Fibroblast of mammary gland (primary cell): ENCODE measurements at regions not wholly inside any gene's neighbourhood (a gene's known extent, or its start where the extent isn't known, plus 50 kb on each side); places are given as distances from the start of the nearest gene placed in this dataset.

Source experiments
- DNase-seq: peaks from one replicate; pipeline ENCODE4 v3.0.0-alpha.2; 2010; ENCODE audit warnings: low read depth
- H3K4me3 ChIP-seq: 2 replicates; pipeline ENCODE4 v1.5.1; 2011; ENCODE audit warnings: low read depth, mild to moderate bottlenecking, low read length, moderate library complexity; ENCODE audit not compliant: control insufficient read depth
- TF ChIP-seq, protein P1 (sequence below): conservative IDR thresholded peaks from 2 replicates; pipeline ENCODE4 v1.5.1; 2011; ENCODE audit warnings: low read depth, low read length, inconsistent platforms; ENCODE audit not compliant: control insufficient read depth, insufficient read depth

DNA sequence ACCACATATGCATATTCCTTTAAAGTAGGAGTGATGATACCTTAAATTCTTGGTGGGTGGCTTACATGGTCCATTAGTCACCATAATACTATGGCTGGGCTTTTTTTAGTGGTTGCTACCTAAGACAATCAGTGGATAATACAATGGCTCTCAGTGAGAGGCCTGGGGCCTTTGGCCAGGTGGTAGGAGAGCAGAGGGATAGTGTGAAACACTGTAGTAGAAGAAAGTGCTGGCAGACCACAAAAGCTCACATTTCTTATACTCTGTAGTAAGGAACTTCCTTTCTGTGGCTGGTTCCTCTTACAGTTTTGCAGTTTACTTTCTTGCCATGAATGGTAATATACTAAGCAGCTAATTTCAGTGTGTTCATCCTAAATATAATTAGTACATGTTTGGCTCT is 583.5 kb downstream of the XIRP2 start:
- no peak overlapping the region for H3K4me3 ChIP-seq
- no peak for DNase-seq
- TF ChIP-seq, protein P1, sequence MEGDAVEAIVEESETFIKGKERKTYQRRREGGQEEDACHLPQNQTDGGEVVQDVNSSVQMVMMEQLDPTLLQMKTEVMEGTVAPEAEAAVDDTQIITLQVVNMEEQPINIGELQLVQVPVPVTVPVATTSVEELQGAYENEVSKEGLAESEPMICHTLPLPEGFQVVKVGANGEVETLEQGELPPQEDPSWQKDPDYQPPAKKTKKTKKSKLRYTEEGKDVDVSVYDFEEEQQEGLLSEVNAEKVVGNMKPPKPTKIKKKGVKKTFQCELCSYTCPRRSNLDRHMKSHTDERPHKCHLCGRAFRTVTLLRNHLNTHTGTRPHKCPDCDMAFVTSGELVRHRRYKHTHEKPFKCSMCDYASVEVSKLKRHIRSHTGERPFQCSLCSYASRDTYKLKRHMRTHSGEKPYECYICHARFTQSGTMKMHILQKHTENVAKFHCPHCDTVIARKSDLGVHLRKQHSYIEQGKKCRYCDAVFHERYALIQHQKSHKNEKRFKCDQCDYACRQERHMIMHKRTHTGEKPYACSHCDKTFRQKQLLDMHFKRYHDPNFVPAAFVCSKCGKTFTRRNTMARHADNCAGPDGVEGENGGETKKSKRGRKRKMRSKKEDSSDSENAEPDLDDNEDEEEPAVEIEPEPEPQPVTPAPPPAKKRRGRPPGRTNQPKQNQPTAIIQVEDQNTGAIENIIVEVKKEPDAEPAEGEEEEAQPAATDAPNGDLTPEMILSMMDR, result no peak

DNA sequence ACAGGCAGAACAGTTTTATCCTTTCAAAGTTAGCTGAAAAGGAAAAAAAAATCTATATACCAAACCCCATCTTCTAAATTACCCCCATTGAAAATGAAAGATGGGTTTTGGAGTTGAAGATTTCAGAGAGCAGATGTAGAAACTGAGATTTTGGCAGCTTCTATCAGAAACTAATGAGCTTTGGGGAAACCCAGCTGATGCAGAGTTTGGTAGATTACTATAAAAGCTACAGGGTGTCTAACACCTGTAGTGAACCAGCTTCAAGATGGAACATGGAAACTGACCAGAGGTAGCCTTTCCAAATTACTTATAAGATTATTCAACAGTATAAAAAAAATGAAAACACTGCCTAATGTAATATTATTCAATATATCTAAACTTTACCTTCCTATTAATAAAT is 583.1 kb downstream of the XIRP2 start:
- DNase-seq, result no peak
- no peak overlapping the region for H3K4me3 ChIP-seq
- TF ChIP-seq, protein P1, result no peak

DNA sequence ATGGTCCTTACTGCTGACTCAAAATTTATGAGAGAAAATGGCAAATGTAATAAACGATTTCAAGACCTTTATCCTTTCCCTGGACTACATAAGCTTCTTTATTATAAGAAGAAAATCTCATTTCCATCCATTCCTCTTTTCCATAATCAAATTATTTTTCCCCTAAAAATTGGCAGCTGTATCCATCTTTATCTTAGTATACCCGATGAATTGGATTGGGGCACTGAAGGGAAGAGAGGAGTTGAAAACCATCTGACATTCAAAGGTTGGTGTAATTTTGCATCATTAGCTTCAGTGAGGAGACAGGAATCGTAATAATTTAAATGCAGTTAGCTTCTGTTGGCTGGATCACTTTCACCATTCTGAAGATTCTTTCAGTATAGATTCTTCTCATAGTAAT is 574.1 kb downstream of the XIRP2 start:
- TF ChIP-seq, protein P1, result no peak
- DNase-seq, result no peak
- H3K4me3 ChIP-seq, result no peak overlapping the region

DNA sequence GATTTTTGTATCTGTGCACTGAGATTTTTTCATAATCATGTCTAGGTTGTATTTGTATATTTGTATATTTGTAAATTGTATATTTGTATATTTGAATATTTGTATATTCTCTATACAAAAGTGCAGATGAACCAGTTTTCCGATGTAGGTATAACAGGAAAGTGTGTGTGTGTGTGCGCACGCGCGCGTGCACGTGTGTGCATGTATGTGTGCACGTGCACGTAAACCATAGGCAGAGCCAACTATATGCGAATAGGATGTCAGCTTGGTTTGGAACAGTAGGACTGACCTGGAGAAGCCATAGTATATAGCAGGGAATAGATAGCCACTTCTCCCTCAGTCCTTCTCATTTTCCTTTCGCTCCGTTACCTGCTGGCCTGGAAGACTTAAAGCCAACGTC is 565.8 kb downstream of the XIRP2 start:
- TF ChIP-seq, protein P1, result no peak
- DNase-seq, result no peak
- no peak overlapping the region for H3K4me3 ChIP-seq

DNA sequence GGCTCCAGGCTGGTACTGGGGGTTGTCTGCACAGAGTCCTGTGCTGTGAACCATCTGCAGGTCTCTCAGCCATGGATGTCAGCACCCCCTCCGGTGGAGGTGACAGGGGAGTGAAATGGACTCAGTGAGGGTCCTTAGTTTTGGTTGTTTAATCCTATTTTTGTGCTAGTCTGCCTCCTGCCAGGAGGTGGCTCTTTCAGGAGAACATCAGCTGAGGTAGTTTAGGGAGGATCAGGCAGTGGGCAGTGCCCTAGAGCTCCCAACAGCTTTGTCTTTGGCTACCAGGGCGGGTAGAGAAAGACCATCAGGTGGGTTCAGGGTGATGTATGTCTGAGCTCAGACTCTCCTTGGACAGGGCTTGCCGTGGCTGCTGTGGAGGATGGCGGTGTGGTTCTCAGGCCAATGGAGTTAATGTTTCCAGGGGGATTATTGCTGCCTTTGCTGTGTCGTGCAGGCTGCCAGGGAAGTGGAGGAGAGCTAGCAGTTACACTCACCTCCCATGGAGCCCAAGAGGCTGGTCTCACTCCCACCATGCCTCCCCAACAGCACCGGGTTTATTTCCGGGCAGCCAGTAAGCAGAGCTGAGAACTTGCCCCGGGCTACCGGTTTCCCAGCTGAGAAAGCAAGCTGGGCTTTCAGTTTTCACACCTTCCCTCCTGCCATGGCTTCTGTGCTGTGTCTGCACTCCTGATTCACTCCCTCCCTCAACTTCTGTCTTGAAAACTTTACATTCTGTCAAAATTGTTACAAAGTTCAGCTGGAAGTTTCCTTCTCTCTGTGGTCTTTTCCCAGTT is 563.4 kb downstream of the XIRP2 start:
- DNase-seq, result no peak
- H3K4me3 ChIP-seq, result no peak overlapping the region
- TF ChIP-seq, protein P1, result no peak

DNA sequence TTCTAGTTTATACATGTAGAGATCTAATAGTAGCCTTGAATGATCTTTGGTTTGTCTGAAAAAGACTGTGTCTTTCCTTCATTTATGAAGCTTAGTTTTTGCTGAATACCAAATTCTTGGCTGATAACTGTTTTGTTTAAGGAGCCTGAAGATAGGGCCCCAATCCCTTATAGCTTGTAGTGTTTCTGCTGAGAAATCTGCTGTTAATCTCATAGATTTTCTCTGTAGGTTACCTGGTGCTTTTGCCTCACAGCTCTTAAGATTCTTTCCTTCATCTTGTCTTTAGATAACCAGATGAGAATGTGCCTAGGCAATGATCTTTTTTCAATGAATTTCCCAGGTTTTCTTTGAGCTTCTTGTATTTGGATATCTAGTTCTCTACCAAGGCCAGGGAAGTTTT is 562.1 kb downstream of the XIRP2 start:
- H3K4me3 ChIP-seq, result no peak overlapping the region
- DNase-seq, result no peak
- TF ChIP-seq, protein P1, result no peak
